Peyer's patch (tissue), 4 donors: ENCODE measurements at regions not wholly inside any gene's neighbourhood (a gene's known extent, or its start where the extent isn't known, plus 50 kb on each side); places are given as distances from the start of the nearest gene placed in this dataset.

Experiments used
- DNase-seq, 3 donors: peaks; one replicate each; pipeline ENCODE4 v3.0.0-alpha.2; 2017 to 2019
- H3K27ac ChIP-seq, 4 donors: fragments of 200-600 bp; sonication (generic); one replicate each; pipeline ENCODE4 v1.5.1; 2016 to 2019
- H3K27me3 ChIP-seq, 2 donors: fragments of 200-600 bp; sonication (generic); one replicate each; pipeline ENCODE4 v1.5.1; 2019
- H3K36me3 ChIP-seq, 3 donors: fragments of 200-600 bp; sonication (generic); one replicate each; pipeline ENCODE4 v1.5.1; 2016 to 2019
- H3K4me1 ChIP-seq, 4 donors: fragments of 200-600 bp; sonication (generic); one replicate each; pipeline ENCODE4 v1.5.1; 2016 to 2019
- H3K4me3 ChIP-seq, 4 donors: fragments of 200-600 bp; sonication (generic); 1 replicate in 3 of 4; 2 replicates in 1 of 4; pipeline ENCODE4 v1.5.1; 2016 to 2019; ENCODE audit warnings: mild to moderate bottlenecking in 1 of 4
- H3K9me3 ChIP-seq, 4 donors: fragments of 200-600 bp; sonication (generic); one replicate each; pipeline ENCODE4 v1.5.1; 2016 to 2019; ENCODE audit warnings: mild to moderate bottlenecking in 1 of 4
- CTCF ChIP-seq, 6 experiments: fragments of 450-650 bp in 4 of 6; fragments of 200-600 bp in 2 of 6; sonication (generic) in 1 of 6; IDR thresholded peaks; one replicate each; pipeline ENCODE4 v1.5.1; 2017 to 2019; ENCODE audit warnings: antibody characterized with exemption in 6 of 6, mild to moderate bottlenecking in 3 of 6, moderate library complexity in 1 of 6
- POLR2A ChIP-seq, 2 donors: fragments of 450-650 bp; IDR thresholded peaks; one replicate each; pipeline ENCODE4 v1.5.1; 2017; ENCODE audit warnings: antibody characterized with exemption in 2 of 2, mild to moderate bottlenecking in 2 of 2, moderate library complexity in 2 of 2

GRCh38 chr6:68045193-68045592 is 589.9 kb upstream of the ADGRB3 start:
- no peaks in the 10 kb centered on the region for H3K4me1 ChIP-seq
- no peak for TF ChIP-seq CTCF (IDR thresholded peaks at IDR 0.05)
- H3K36me3 ChIP-seq: no peaks in the 10 kb centered on the region
- peaks cover 0 to 3% (median 0%) of the 10 kb centered on the region in 4 donors for H3K9me3 ChIP-seq
- no peak for DNase-seq
- no peak overlapping the region for H3K4me3 ChIP-seq
- H3K27ac ChIP-seq: no peak overlapping the region
- no peaks in the 10 kb centered on the region for H3K27me3 ChIP-seq

- Histone ChIP-seq H3K4me3 (no peak overlapping the region), H3K9me3 (peaks cover 0 to 3% (median 0%) of the 10 kb centered on the region in 4 donors), H3K36me3 (no peaks in the 10 kb centered on the region), H3K27ac (no peak overlapping the region), H3K4me1 (no peaks in the 10 kb centered on the region), H3K27me3 (no peaks in the 10 kb centered on the region)
- TF ChIP-seq CTCF (IDR thresholded peaks at IDR 0.05): no peak
- no peak for TF ChIP-seq POLR2A (IDR thresholded peaks at IDR 0.05)
- no peak for DNase-seq
Observed at GRCh38 chr6:68044264-68044663, 590.8 kb upstream of the ADGRB3 start.

GRCh38 chr6:68043122-68043398 is 592.0 kb upstream of the ADGRB3 start:
- Histone ChIP-seq H3K4me1 (no peaks in the 10 kb centered on the region), H3K27me3 (no peaks in the 10 kb centered on the region), H3K27ac (no peak overlapping the region), H3K4me3 (no peak overlapping the region), H3K9me3 (peaks cover 0 to 3% (median 0%) of the 10 kb centered on the region in 4 donors), H3K36me3 (no peaks in the 10 kb centered on the region)
- TF ChIP-seq CTCF (IDR thresholded peaks at IDR 0.05) (no peak), POLR2A (IDR thresholded peaks at IDR 0.05) (no peak)
- DNase-seq: no peak

- DNase-seq: no peak
- TF ChIP-seq POLR2A (IDR thresholded peaks at IDR 0.05) (no peak), CTCF (IDR thresholded peaks at IDR 0.05) (no peak)
- H3K4me3 ChIP-seq: no peak overlapping the region
- no peaks in the 10 kb centered on the region for H3K4me1 ChIP-seq
- H3K27ac ChIP-seq: no peak overlapping the region
- H3K27me3 ChIP-seq: no peaks in the 10 kb centered on the region
- H3K36me3 ChIP-seq: no peaks in the 10 kb centered on the region
- no peaks in the 10 kb centered on the region for H3K9me3 ChIP-seq
Observed at GRCh38 chr6:68042339-68043121, 592.6 kb upstream of the ADGRB3 start.

- no peak for TF ChIP-seq CTCF (IDR thresholded peaks at IDR 0.05)
- TF ChIP-seq POLR2A (IDR thresholded peaks at IDR 0.05): no peak
- no peak overlapping the region for H3K27ac ChIP-seq
- no peak overlapping the region for H3K4me3 ChIP-seq
- no peaks in the 10 kb centered on the region for H3K27me3 ChIP-seq
- H3K36me3 ChIP-seq: no peaks in the 10 kb centered on the region
- H3K9me3 ChIP-seq: no peaks in the 10 kb centered on the region
- H3K4me1 ChIP-seq: no peaks in the 10 kb centered on the region
- DNase-seq: no peak
Observed at GRCh38 chr6:68040780-68041179, 594.3 kb upstream of the ADGRB3 start.

- H3K4me1 ChIP-seq: no peaks in the 10 kb centered on the region
- TF ChIP-seq POLR2A (IDR thresholded peaks at IDR 0.05) (no peak), CTCF (IDR thresholded peaks at IDR 0.05) (no peak)
- H3K9me3 ChIP-seq: no peaks in the 10 kb centered on the region
- DNase-seq: no peak
- H3K4me3 ChIP-seq: no peak overlapping the region
- no peaks in the 10 kb centered on the region for H3K36me3 ChIP-seq
- no peaks in the 10 kb centered on the region for H3K27me3 ChIP-seq
- no peak overlapping the region for H3K27ac ChIP-seq
Observed at GRCh38 chr6:68040312-68040778, 594.7 kb upstream of the ADGRB3 start.
